B cell (primary cell): ENCODE measurements at regions not wholly inside any gene's neighbourhood (a gene's known extent, or its start where the extent isn't known, plus 50 kb on each side); places are given as distances from the start of the nearest gene placed in this dataset.

Experiments
- ATAC-seq: fragments of 200-7000 bp; cut with Tn5 transposase; one replicate; pipeline ENCODE4 v1.10.0; 2021; ENCODE audit warnings: low read depth, mild to moderate bottlenecking, moderate number of reproducible peaks, moderate library complexity
- CTCF ChIA-PET: fragments of 350-600 bp; sonication (Branson Sonifier 250); formaldehyde crosslinking; loops from one replicate; lab custom pipeline; 2021; ENCODE audit warnings: antibody characterized with exemption, inconsistent platforms; lab: Charles Lee
- POLR2A ChIA-PET: fragments of 350-600 bp; sonication (Branson Sonifier 250); formaldehyde crosslinking; loops from one replicate; lab custom pipeline; 2021; ENCODE audit warnings: antibody characterized with exemption; lab: Charles Lee
- DNase-seq: peaks from one replicate; pipeline ENCODE4 v3.0.0; 2013
- H2AFZ ChIP-seq: 2 replicates; pipeline ENCODE4 v1.6.1; 2012; ENCODE audit warnings: mild to moderate bottlenecking, low read depth, low read length; ENCODE audit not compliant: insufficient read depth, poor library complexity, severe bottlenecking
- H3K27ac ChIP-seq, 2 donors: 1 replicate in 1 of 2; 2 replicates in 1 of 2; pipeline ENCODE4 v1.5.1; 2012 to 2013; ENCODE audit warnings: low read length in 2 of 2, mild to moderate bottlenecking in 2 of 2, moderate library complexity in 1 of 2
- H3K27me3 ChIP-seq, 4 experiments: fragments of 200-600 bp in 1 of 4; sonication (generic) in 1 of 4; replicated peaks in 1 of 4; 1 replicate in 2 of 4; 2 replicates in 2 of 4; pipeline versions ENCODE4 v1.6.1 to v1.7.0; 2013 to 2016; ENCODE audit warnings: low read length in 3 of 4, mild to moderate bottlenecking in 2 of 4, mixed read lengths in 1 of 4, moderate library complexity in 1 of 4; ENCODE audit not compliant: insufficient read depth in 4 of 4, control insufficient read depth in 3 of 4; ENCODE audit errors: control extremely low read depth in 1 of 4
- H3K36me3 ChIP-seq, 2 experiments: replicated peaks in 1 of 2; 1 replicate in 1 of 2; 2 replicates in 1 of 2; pipeline versions ENCODE4 v1.6.1 to v1.7.1; 2013; ENCODE audit warnings: low read length in 1 of 2; ENCODE audit not compliant: insufficient read depth in 2 of 2, control insufficient read depth in 1 of 2; ENCODE audit errors: control extremely low read depth in 1 of 2, extremely low read depth in 1 of 2
- H3K4me1 ChIP-seq, 2 donors: fragments of 200-600 bp in 1 of 2; sonication (generic) in 1 of 2; 1 replicate in 1 of 2; 2 replicates in 1 of 2; pipeline versions ENCODE4 v1.5.1 to v1.6.1; 2013 to 2017; ENCODE audit warnings: low read length in 2 of 2; ENCODE audit not compliant: control insufficient read depth in 2 of 2, insufficient read depth in 2 of 2
- H3K4me2 ChIP-seq: replicated peaks from 2 replicates; pipeline ENCODE3; 2012; ENCODE audit warnings: mild to moderate bottlenecking, low read depth, low read length; ENCODE audit not compliant: poor library complexity, severe bottlenecking
- H3K4me3 ChIP-seq, 5 experiments: fragments of 200-600 bp in 1 of 5; sonication (generic) in 1 of 5; 1 replicate in 3 of 5; 2 replicates in 2 of 5; pipeline versions ENCODE4 v1.5.1 to v1.7.0; 2011 to 2016; ENCODE audit warnings: low read length in 4 of 5, mild to moderate bottlenecking in 4 of 5, low read depth in 2 of 5, control low read depth in 1 of 5, moderate library complexity in 1 of 5; ENCODE audit not compliant: insufficient read depth in 1 of 5; ENCODE audit errors: control extremely low read depth in 1 of 5, extremely low read depth in 1 of 5
- H3K79me2 ChIP-seq: fragments of 200-600 bp; sonication (generic); one replicate; pipeline ENCODE4 v1.6.0; 2016; ENCODE audit warnings: low read length; ENCODE audit not compliant: control insufficient read depth, insufficient read depth
- H3K9ac ChIP-seq: fragments of 200-600 bp; sonication (generic); 2 replicates; pipeline ENCODE4 v1.6.1; 2017; ENCODE audit warnings: mild to moderate bottlenecking, low read length, moderate library complexity
- H3K9me3 ChIP-seq, 3 donors: one replicate each; pipeline versions ENCODE4 v1.6.1 to v1.7.1; 2013; ENCODE audit warnings: low read length in 2 of 3; ENCODE audit not compliant: control insufficient read depth in 2 of 3, insufficient read depth in 1 of 3; ENCODE audit errors: control extremely low read depth in 1 of 3
- H4K20me1 ChIP-seq: 2 replicates; pipeline ENCODE4 v1.6.0; 2012; ENCODE audit warnings: mild to moderate bottlenecking, low read length; ENCODE audit not compliant: insufficient read depth, control insufficient read depth, poor library complexity, severe bottlenecking
- H3K27ac Mint-ChIP-seq: one replicate; pipeline ENCODE4 v1.8.0; 2021; ENCODE audit warnings: mixed read lengths
- H3K27me3 Mint-ChIP-seq: one replicate; pipeline ENCODE4 v1.8.0; 2021; ENCODE audit warnings: mixed read lengths
- H3K4me1 Mint-ChIP-seq: one replicate; pipeline ENCODE4 v1.8.0; 2021; ENCODE audit warnings: mixed read lengths
- H3K4me3 Mint-ChIP-seq: one replicate; pipeline ENCODE4 v1.8.0; 2021; ENCODE audit warnings: mixed read lengths
- H3K9me3 Mint-ChIP-seq: one replicate; pipeline ENCODE4 v1.8.0; 2022; ENCODE audit warnings: mixed read lengths; ENCODE audit not compliant: insufficient read depth
- CTCF ChIP-seq: fragments of 200-600 bp; IDR thresholded peaks from one replicate; pipeline ENCODE4 v1.8.0; 2022; ENCODE audit warnings: antibody characterized with exemption, mild to moderate bottlenecking
- EZH2 ChIP-seq: IDR thresholded peaks from 2 replicates; pipeline ENCODE4 v1.6.1; 2012; ENCODE audit warnings: borderline replicate concordance, low read depth, mild to moderate bottlenecking, moderate library complexity, low read length; ENCODE audit not compliant: insufficient read depth, poor library complexity, severe bottlenecking
- WGBS: methylation state at CpG from one replicate; pipeline ENCODE4 v1.1.5; 2013; ENCODE audit warnings: missing lambda C conversion rate; ENCODE audit not compliant: insufficient coverage; 5-methylcytosine and 5-hydroxymethylcytosine counted together
- intact Hi-C: fragments of 100-400 bp; cut with micrococcal nuclease; formaldehyde crosslinking; loops from one replicate; pipeline ENCODE4 v1.10.0; 2022

DNA sequence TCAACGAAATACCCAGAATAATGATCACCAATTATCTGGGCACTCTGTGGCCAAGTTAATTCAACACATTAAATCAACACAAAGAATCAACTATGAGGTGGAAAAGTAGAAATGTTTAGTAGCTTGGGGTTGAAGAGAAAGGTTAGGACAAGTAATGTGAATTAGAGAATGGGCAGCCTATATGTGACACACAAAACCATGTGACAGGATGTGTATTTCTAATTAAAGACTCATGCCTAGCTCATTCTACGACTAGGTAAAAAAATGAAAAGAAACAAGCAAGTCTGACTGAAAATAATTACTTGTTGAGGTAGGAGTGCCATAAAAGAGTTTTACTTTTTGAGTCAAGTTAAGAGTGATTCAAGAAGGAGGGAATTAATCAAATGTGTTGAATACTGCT is 2646.0 kb upstream of the PCDH20 start:
- Mint-ChIP-seq H3K27ac (no peak overlapping the region), H3K27me3 (no peaks in the 10 kb centered on the region), H3K4me3 (no peak overlapping the region), H3K4me1 (no peaks in the 10 kb centered on the region), H3K9me3 (no peaks in the 10 kb centered on the region)
- no CpG with 5 or more reads among the region's 2 CpGs for WGBS
- ATAC-seq, result no peak
- Histone ChIP-seq H3K4me3 (no peak overlapping the region), H3K4me2 (no peak overlapping the region), H4K20me1 (no peaks in the 10 kb centered on the region), H3K79me2 (no peaks in the 10 kb centered on the region), H3K4me1 (no peaks in the 10 kb centered on the region), H3K27me3 (no peaks in the 10 kb centered on the region), H3K9me3 (peaks cover 0 to 1% (median 0%) of the 10 kb centered on the region in 3 donors), H3K27ac (no peak overlapping the region), H3K36me3 (no peaks in the 10 kb centered on the region), H3K9ac (no peak overlapping the region), H2AFZ (no peak overlapping the region)
- DNase-seq, result no peak
- TF ChIP-seq CTCF (no peak), EZH2 (no peak)
- ChIA-PET CTCF (no interaction called here), POLR2A (no interaction called here)
- intact Hi-C loops, result no loop called here

DNA sequence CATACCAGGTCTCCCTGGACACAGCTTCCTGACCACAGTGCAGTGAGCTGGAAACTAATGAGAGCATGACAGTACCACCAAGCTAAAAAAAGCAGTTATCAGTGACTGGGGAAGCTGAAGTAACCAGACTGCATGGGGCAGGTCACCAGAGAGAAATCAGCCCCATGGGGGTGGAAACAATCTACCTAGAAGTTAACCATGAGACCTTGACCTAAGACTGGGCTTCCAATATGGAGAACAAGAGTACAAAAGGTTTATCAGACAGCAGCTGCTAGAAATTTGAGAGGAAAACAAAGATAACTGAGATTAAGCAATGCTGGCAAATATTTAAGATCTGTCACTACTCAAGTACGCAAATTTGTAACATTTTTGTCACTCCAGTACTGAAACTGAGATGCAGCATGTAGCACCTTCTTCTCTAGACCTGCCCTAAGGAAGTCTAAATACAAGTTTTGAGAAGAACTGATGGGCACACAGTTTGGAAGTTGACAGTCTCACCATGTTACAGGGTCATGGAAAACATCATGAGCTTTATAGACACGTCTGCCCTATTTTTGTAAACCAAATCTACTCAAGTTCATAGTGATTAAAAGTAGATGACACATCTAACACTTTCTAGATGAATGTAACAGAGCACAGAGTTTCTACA is 2641.8 kb upstream of the PCDH20 start:
- H4K20me1 ChIP-seq, result no peaks in the 10 kb centered on the region
- no peaks in the 10 kb centered on the region for H3K36me3 ChIP-seq
- no peak for TF ChIP-seq EZH2
- no peak for TF ChIP-seq CTCF
- Mint-ChIP-seq H3K27ac (no peak overlapping the region), H3K27me3 (no peaks in the 10 kb centered on the region), H3K4me3 (no peak overlapping the region), H3K9me3 (no peaks in the 10 kb centered on the region), H3K4me1 (no peaks in the 10 kb centered on the region)
- no peaks in the 10 kb centered on the region for H3K79me2 ChIP-seq
- no peaks in the 10 kb centered on the region for H3K4me1 ChIP-seq
- DNase-seq (no peak), ATAC-seq (no peak)
- POLR2A ChIA-PET, result no interaction called here
- WGBS, result no CpG with 5 or more reads among the region's 2 CpGs
- no peak overlapping the region for H3K4me3 ChIP-seq
- H3K9me3 ChIP-seq, result peaks cover 0 to 1% (median 0%) of the 10 kb centered on the region in 3 donors
- H3K4me2 ChIP-seq, result no peak overlapping the region
- H3K27ac ChIP-seq, result no peak overlapping the region
- no peak overlapping the region for H2AFZ ChIP-seq
- H3K9ac ChIP-seq, result no peak overlapping the region
- CTCF ChIA-PET, result no interaction called here
- no peaks in the 10 kb centered on the region for H3K27me3 ChIP-seq
- intact Hi-C loops, result no loop called here
